ENCODE measurements at regions not wholly inside any gene's neighbourhood (a gene's known extent, or its start where the extent isn't known, plus 50 kb on each side); places are given as distances from the start of the nearest gene placed in this dataset.

DNA sequence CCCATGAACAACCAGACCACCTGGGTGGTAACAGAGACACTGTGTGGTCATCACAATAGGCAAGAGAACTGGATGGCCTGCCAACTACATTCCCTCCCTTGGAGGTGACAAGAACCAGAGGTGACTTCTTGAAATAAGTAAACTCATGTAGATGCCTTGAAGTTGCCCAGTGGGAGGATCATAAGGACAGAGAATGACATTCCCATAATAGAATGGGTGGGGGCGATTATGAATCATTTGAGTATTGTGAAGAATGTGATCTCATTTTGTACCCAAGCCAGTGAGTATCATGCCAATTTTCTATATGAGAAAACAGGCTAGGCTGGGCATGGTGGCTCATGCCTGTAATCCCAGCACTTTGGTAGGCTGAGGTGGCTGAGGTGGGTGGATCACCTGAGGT is 211.4 kb upstream of the GYPC start:
- TF ChIP-seq BHLHE40 (IDR thresholded peaks at IDR 0.05; ENCODE audit: borderline replicate concordance) (no peak), FOXM1 (IDR thresholded peaks at IDR 0.05; ENCODE audit: borderline replicate concordance) (no peak), SP1 (IDR thresholded peaks at IDR 0.05) (no peak)

Data from HEK293T (cell line).